Gastrocnemius medialis (tissue), 4 donors: ENCODE measurements at regions not wholly inside any gene's neighbourhood (a gene's known extent, or its start where the extent isn't known, plus 50 kb on each side); places are given as distances from the start of the nearest gene placed in this dataset.

Experiments used
- ATAC-seq, 2 donors: fragments of 150-250 bp; one replicate each; pipeline ENCODE4 v1.9.1; 2016
- DNase-seq, 2 donors: peaks; one replicate each; pipeline ENCODE4 v3.0.0-alpha.2; 2019
- H3K27ac ChIP-seq, 4 donors: fragments of 200-600 bp; sonication (generic); 1 replicate in 1 of 4; 2 replicates in 3 of 4; pipeline ENCODE4 v1.5.1; 2016 to 2018; ENCODE audit warnings: mild to moderate bottlenecking in 2 of 4, moderate library complexity in 1 of 4
- H3K27me3 ChIP-seq, 3 donors: fragments of 200-600 bp; sonication (generic) in 2 of 3; 1 replicate in 1 of 3; 2 replicates in 2 of 3; pipeline versions ENCODE4 v1.5.1 to v1.6.0; 2016 to 2019; ENCODE audit warnings: mild to moderate bottlenecking in 1 of 3, moderate library complexity in 1 of 3
- H3K36me3 ChIP-seq, 2 donors: fragments of 200-600 bp; sonication (generic) in 1 of 2; one replicate each; pipeline ENCODE4 v1.5.1; 2017 to 2018
- H3K4me1 ChIP-seq, 2 donors: fragments of 200-600 bp; sonication (generic) in 1 of 2; one replicate each; pipeline ENCODE4 v1.5.1; 2016 to 2017; ENCODE audit warnings: mild to moderate bottlenecking in 2 of 2
- H3K4me3 ChIP-seq, 4 donors: fragments of 200-600 bp; sonication (generic) in 3 of 4; 1 replicate in 1 of 4; 2 replicates in 3 of 4; pipeline ENCODE4 v1.5.1; 2016 to 2019; ENCODE audit warnings: mild to moderate bottlenecking in 2 of 4
- H3K9me3 ChIP-seq, 3 donors: fragments of 200-600 bp; sonication (generic) in 2 of 3; 1 replicate in 1 of 3; 2 replicates in 2 of 3; pipeline ENCODE4 v1.5.1; 2016 to 2019
- POLR2A ChIP-seq, 2 donors: fragments of 450-650 bp; IDR thresholded peaks; one replicate each; pipeline ENCODE4 v1.6.1; 2017; ENCODE audit warnings: antibody characterized with exemption in 2 of 2, mild to moderate bottlenecking in 2 of 2, moderate library complexity in 2 of 2
- in situ Hi-C, 4 donors: fragments of 200-750 bp; cut with MboI; loops; one replicate each; pipeline versions ENCODE4 v1.15.0 to v1.8.0; 2017; ENCODE audit warnings: low sequenced_read_pairs in 4 of 4
- intact Hi-C: fragments of 100-400 bp; cut with DNase I; formaldehyde crosslinking; loops from one replicate; pipeline ENCODE4 v1.15.1; 2023; ENCODE audit warnings: low total_unique reads
- TF ChIP-seq, protein P1 (sequence below), 5 experiments: fragments of 450-650 bp in 3 of 5; fragments of 200-600 bp in 2 of 5; sonication (generic) in 2 of 5; IDR thresholded peaks in 4 of 5; conservative IDR thresholded peaks in 1 of 5; 1 replicate in 4 of 5; 2 replicates in 1 of 5; pipeline ENCODE4 v1.5.1; 2016 to 2019; ENCODE audit warnings: antibody characterized with exemption in 5 of 5, mild to moderate bottlenecking in 3 of 5, moderate library complexity in 3 of 5

DNA sequence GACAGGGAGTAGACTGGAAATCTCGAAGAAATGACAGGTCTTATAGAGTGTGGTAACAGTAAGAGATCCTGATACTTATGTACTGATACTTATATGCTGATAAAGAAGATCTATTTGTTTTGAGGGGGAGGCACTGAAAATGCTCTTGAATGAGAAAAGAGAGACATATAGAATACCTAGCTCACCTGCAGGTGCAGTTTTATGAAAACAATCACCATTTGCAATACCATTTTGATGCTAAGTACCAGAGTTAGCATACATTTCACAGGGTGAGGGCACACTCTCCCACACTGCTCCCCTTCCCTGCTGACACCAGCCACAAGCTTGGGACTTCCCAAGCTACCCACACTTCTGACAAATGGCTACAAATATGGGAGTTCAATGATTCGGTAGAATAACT is 1490.1 kb upstream of the IGFBP7 start:
- ATAC-seq: no peak
- in situ Hi-C loops (no loop called here), intact Hi-C loops (no loop called here)
- TF ChIP-seq POLR2A (IDR thresholded peaks at IDR 0.05): no peak
- TF ChIP-seq, protein P1, sequence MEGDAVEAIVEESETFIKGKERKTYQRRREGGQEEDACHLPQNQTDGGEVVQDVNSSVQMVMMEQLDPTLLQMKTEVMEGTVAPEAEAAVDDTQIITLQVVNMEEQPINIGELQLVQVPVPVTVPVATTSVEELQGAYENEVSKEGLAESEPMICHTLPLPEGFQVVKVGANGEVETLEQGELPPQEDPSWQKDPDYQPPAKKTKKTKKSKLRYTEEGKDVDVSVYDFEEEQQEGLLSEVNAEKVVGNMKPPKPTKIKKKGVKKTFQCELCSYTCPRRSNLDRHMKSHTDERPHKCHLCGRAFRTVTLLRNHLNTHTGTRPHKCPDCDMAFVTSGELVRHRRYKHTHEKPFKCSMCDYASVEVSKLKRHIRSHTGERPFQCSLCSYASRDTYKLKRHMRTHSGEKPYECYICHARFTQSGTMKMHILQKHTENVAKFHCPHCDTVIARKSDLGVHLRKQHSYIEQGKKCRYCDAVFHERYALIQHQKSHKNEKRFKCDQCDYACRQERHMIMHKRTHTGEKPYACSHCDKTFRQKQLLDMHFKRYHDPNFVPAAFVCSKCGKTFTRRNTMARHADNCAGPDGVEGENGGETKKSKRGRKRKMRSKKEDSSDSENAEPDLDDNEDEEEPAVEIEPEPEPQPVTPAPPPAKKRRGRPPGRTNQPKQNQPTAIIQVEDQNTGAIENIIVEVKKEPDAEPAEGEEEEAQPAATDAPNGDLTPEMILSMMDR (IDR thresholded peaks at IDR 0.05 in 4 of 5, conservative IDR thresholded peaks at IDR 0.05 in 1 of 5): no peak
- Histone ChIP-seq H3K27me3 (no peaks in the 10 kb centered on the region), H3K9me3 (no peaks in the 10 kb centered on the region), H3K36me3 (no peaks in the 10 kb centered on the region), H3K27ac (no peak overlapping the region), H3K4me1 (no peaks in the 10 kb centered on the region), H3K4me3 (no peak overlapping the region)
- no peak for DNase-seq

DNA sequence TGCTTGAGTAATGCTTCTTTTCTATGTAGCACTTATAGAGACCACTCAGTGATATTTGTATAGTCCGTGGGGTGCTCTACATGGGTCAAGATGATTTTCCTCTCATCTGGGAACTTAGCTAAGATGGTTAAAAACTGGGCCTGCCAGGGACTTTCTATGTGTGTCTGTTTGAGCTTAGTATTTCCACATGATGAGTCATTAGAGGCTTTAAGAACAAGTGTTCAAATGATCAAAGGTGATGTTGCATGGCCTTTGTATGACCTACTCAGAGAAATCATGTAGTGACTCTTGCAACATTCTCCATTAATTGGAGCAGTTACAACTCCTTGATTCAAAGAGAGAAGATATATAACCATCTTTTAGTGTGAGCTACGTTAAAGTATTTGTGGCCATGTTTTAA is 1480.5 kb upstream of the IGFBP7 start:
- Histone ChIP-seq H3K9me3 (no peaks in the 10 kb centered on the region), H3K27me3 (no peaks in the 10 kb centered on the region), H3K4me3 (no peak overlapping the region), H3K36me3 (no peaks in the 10 kb centered on the region), H3K27ac (no peak overlapping the region), H3K4me1 (no peaks in the 10 kb centered on the region)
- intact Hi-C loops: no loop called here
- DNase-seq (no peak), ATAC-seq (no peak)
- no peak for TF ChIP-seq POLR2A (IDR thresholded peaks at IDR 0.05)
- TF ChIP-seq, protein P1 (IDR thresholded peaks at IDR 0.05 in 4 of 5, conservative IDR thresholded peaks at IDR 0.05 in 1 of 5): no peak
- in situ Hi-C loops: no loop called here

DNA sequence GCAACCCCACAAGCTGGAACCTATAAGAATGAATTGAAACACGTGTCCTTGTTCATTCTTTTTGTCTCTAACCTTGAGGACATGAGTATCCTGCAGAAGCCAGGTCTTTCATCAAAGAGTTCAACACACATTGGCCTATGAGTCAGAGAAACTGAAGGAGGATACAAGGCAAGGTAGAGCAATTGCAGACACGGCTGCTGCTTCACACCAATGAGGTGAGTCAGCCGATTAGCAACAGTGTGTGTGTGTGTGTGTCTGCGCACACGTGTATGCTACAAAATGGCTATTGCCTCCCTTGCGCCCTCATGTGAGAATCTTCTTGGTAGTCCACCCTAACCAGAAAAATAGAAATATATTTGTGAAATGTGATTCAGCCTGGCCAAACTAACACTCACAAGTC is 1477.7 kb upstream of the IGFBP7 start:
- DNase-seq (no peak), ATAC-seq (no peak)
- Histone ChIP-seq H3K27me3 (no peaks in the 10 kb centered on the region), H3K4me3 (no peak overlapping the region), H3K9me3 (no peaks in the 10 kb centered on the region), H3K36me3 (no peaks in the 10 kb centered on the region), H3K4me1 (no peaks in the 10 kb centered on the region), H3K27ac (no peak overlapping the region)
- TF ChIP-seq POLR2A (IDR thresholded peaks at IDR 0.05): no peak
- TF ChIP-seq, protein P1 (IDR thresholded peaks at IDR 0.05 in 4 of 5, conservative IDR thresholded peaks at IDR 0.05 in 1 of 5): no peak
- in situ Hi-C loops: no loop called here
- intact Hi-C loops: no loop called here

DNA sequence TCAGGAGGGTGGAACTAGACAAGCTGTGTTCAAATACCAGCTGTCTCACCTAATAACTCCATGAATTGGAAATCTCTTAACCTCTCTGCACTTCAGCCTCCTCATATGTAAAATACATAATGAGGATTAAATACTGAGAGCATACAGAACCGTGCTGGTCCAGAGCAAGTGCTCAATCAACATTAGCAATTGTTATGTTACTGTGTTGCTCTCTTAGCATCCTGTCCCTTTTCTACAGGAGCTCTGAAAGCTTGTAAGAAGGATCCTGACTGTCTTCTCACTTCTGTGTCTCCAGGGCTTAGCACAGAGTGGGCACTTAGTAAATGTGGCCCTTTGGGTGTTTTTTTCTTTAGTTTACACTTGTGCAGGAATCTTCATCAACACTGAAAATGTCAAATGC is 1456.1 kb upstream of the IGFBP7 start:
- no peaks in the 10 kb centered on the region for H3K27me3 ChIP-seq
- no peaks in the 10 kb centered on the region for H3K9me3 ChIP-seq
- H3K27ac ChIP-seq: no peak overlapping the region
- no peak for ATAC-seq
- H3K4me3 ChIP-seq: no peak overlapping the region
- in situ Hi-C loops (no loop called here), intact Hi-C loops (no loop called here)
- TF ChIP-seq, protein P1 (IDR thresholded peaks at IDR 0.05 in 4 of 5, conservative IDR thresholded peaks at IDR 0.05 in 1 of 5): no peak
- TF ChIP-seq POLR2A (IDR thresholded peaks at IDR 0.05): no peak
- H3K36me3 ChIP-seq: no peaks in the 10 kb centered on the region
- DNase-seq: no peak
- H3K4me1 ChIP-seq: no peaks in the 10 kb centered on the region

DNA sequence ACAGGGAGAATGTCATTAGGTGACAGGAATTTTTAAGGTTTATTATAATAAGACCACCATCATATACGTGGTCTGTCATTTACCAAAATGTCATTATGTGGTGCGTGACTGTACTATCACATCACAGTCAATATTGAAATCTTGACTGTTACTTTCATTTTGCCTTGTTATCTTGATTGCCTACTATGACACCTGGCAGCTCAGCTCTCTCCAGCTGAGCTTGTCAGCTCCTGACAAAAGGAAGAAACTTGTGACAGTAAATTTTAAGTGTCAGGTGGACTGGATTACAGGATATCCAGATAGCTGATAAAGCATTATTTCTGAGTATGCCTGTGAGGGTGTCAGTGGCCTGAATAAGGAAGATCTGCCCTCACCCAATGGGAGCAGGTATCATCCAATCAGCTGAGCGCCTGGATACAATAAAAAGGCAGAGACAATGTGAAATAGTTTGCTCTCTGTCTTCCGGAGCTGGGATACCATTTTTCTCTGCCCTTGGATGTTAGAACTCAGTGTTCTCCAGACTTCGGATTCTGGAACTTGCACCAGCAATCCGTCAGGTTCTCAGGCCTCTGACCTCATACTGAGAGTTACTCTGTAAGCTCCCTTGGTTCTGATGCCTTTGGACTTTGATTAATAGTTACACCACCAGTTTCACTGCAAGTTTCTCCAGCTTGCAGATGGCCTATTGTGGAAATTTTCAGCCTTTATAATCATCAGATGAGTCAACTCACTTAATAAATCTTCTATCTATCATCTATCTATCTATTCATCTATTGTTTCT is 1454.7 kb upstream of the IGFBP7 start:
- in situ Hi-C loops: no loop called here
- Histone ChIP-seq H3K4me3 (no peak overlapping the region), H3K27ac (no peak overlapping the region), H3K9me3 (no peaks in the 10 kb centered on the region), H3K27me3 (no peaks in the 10 kb centered on the region), H3K4me1 (no peaks in the 10 kb centered on the region), H3K36me3 (no peaks in the 10 kb centered on the region)
- ATAC-seq (no peak), DNase-seq (no peak)
- TF ChIP-seq, protein P1 (IDR thresholded peaks at IDR 0.05 in 4 of 5, conservative IDR thresholded peaks at IDR 0.05 in 1 of 5): no peak
- no peak for TF ChIP-seq POLR2A (IDR thresholded peaks at IDR 0.05)
- intact Hi-C loops: no loop called here
